GM18502 (cell line): ENCODE measurements at regions not wholly inside any gene's neighbourhood (a gene's known extent, or its start where the extent isn't known, plus 50 kb on each side); places are given as distances from the start of the nearest gene placed in this dataset.

Experiments
- ATAC-seq: cut with Tn5 transposase; IDR thresholded peaks from one replicate; pipeline ENCODE4 v1.9.1; 2021; ENCODE audit warnings: mild to moderate bottlenecking; ENCODE audit not compliant: unreplicated experiment, poor library complexity

GRCh38 chr4:4750187-4750586, 109.3 kb upstream of the MSX1 start:
- ATAC-seq = no peak

GRCh38 chr4:4749137-4749536, 110.3 kb upstream of the MSX1 start:
- ATAC-seq = no peak

GRCh38 chr4:4746444-4746843, 113.0 kb upstream of the MSX1 start:
- no peak for ATAC-seq

GRCh38 chr4:4740071-4740470, 119.4 kb upstream of the MSX1 start:
- ATAC-seq = no peak

GRCh38 chr4:4735870-4736269, 123.6 kb upstream of the MSX1 start:
- ATAC-seq = no peak

GRCh38 chr4:4735136-4735750, 124.2 kb upstream of the MSX1 start:
- ATAC-seq = no peak

GRCh38 chr4:4734425-4734824, 125.0 kb upstream of the MSX1 start:
- no peak for ATAC-seq

- no peak for ATAC-seq
These were observed 125.8 kb upstream of the MSX1 start for GRCh38 chr4:4733663-4734062.

- ATAC-seq = no peak
These were observed 129.2 kb upstream of the MSX1 start for GRCh38 chr4:4730249-4730648.

- ATAC-seq = no peak
These were observed 130.3 kb upstream of the MSX1 start for GRCh38 chr4:4729206-4729605.

- ATAC-seq = no peak
These were observed 131.9 kb upstream of the MSX1 start for GRCh38 chr4:4727536-4727935.

- no peak for ATAC-seq
These were observed 133.4 kb upstream of the MSX1 start for GRCh38 chr4:4726051-4726450.

- ATAC-seq = no peak
These were observed 135.1 kb upstream of the MSX1 start for GRCh38 chr4:4724321-4724720.

GRCh38 chr4:4721636-4722035, 137.8 kb upstream of the MSX1 start:
- ATAC-seq = no peak

GRCh38 chr4:4720646-4721045, 138.8 kb upstream of the MSX1 start:
- no peak for ATAC-seq

GRCh38 chr4:4719436-4719835, 140.0 kb upstream of the MSX1 start:
- ATAC-seq = no peak

- no peak for ATAC-seq
These were observed 141.8 kb upstream of the MSX1 start for GRCh38 chr4:4717692-4718091.

- no peak for ATAC-seq
These were observed 145.1 kb upstream of the MSX1 start for GRCh38 chr4:4714331-4714730.

GRCh38 chr4:4712800-4713528, 146.5 kb upstream of the MSX1 start:
- ATAC-seq = no peak

- ATAC-seq = no peak
These were observed 147.6 kb upstream of the MSX1 start for GRCh38 chr4:4711902-4712301.

- no peak for ATAC-seq
These were observed 149.7 kb upstream of the MSX1 start for GRCh38 chr4:4709736-4710135.

GRCh38 chr4:4704267-4704666, 155.2 kb upstream of the MSX1 start:
- no peak for ATAC-seq
